ENCODE measurements at regions not wholly inside any gene's neighbourhood (a gene's known extent, or its start where the extent isn't known, plus 50 kb on each side); places are given as distances from the start of the nearest gene placed in this dataset.
"Not testable (repeated sequence)": the region's sequence is repeated elsewhere in the genome, so short reads cannot be mapped to it uniquely, and the experiment has no call there.

- DNase-seq = no peak
These were observed 254.6 kb upstream of the LRRC4C start for GRCh38 chr11:41714101-41714500.

- DNase-seq = no peak
These were observed 257.4 kb upstream of the LRRC4C start for GRCh38 chr11:41716862-41717261.

- no peak for DNase-seq
These were observed 261.3 kb upstream of the LRRC4C start for GRCh38 chr11:41720761-41721160.

GRCh38 chr11:41728161-41728560 is 268.7 kb upstream of the LRRC4C start:
- not testable (repeated sequence) for DNase-seq

- DNase-seq = no peak
These were observed 315.8 kb upstream of the LRRC4C start for GRCh38 chr11:41775296-41775695.

- DNase-seq = no peak
These were observed 320.0 kb upstream of the LRRC4C start for GRCh38 chr11:41779401-41779960.

GRCh38 chr11:41781441-41781840 is 322.0 kb upstream of the LRRC4C start:
- no peak for DNase-seq

GRCh38 chr11:41784513-41785335 is 325.3 kb upstream of the LRRC4C start:
- DNase-seq = no peak

- no peak for DNase-seq
These were observed 326.6 kb upstream of the LRRC4C start for GRCh38 chr11:41786087-41786486.

- DNase-seq = no peak
These were observed 328.7 kb upstream of the LRRC4C start for GRCh38 chr11:41788177-41788576.

- no peak for DNase-seq
These were observed 329.9 kb upstream of the LRRC4C start for GRCh38 chr11:41789376-41789775.

- DNase-seq = no peak
These were observed 335.6 kb upstream of the LRRC4C start for GRCh38 chr11:41795004-41795403.

- no peak for DNase-seq
These were observed 340.3 kb upstream of the LRRC4C start for GRCh38 chr11:41799754-41800153.

GRCh38 chr11:41803895-41804294 is 344.4 kb upstream of the LRRC4C start:
- no peak for DNase-seq

GRCh38 chr11:41816396-41816795 is 356.9 kb upstream of the LRRC4C start:
- DNase-seq = no peak

- DNase-seq = not testable (repeated sequence)
These were observed 364.8 kb upstream of the LRRC4C start for GRCh38 chr11:41824287-41824686.

- no peak for DNase-seq
These were observed 366.6 kb upstream of the LRRC4C start for GRCh38 chr11:41826085-41826484.

- no peak for DNase-seq
These were observed 377.0 kb upstream of the LRRC4C start for GRCh38 chr11:41836431-41836830.

GRCh38 chr11:41842673-41843072 is 383.2 kb upstream of the LRRC4C start:
- no peak for DNase-seq

- no peak for DNase-seq
These were observed 385.6 kb upstream of the LRRC4C start for GRCh38 chr11:41845066-41845465.

- no peak for DNase-seq
These were observed 388.9 kb upstream of the LRRC4C start for GRCh38 chr11:41848349-41848748.

- DNase-seq = no peak
These were observed 389.8 kb upstream of the LRRC4C start for GRCh38 chr11:41849250-41849649.

- no peak for DNase-seq
These were observed 392.3 kb upstream of the LRRC4C start for GRCh38 chr11:41851743-41852142.

- DNase-seq = no peak
These were observed 402.4 kb upstream of the LRRC4C start for GRCh38 chr11:41861838-41862237.

- DNase-seq = no peak
These were observed 407.1 kb upstream of the LRRC4C start for GRCh38 chr11:41866525-41866924.

All from CD4-positive, alpha-beta T cell treated with Interleukin-21 for 1 hour (primary cell).